Esophagus squamous epithelium (tissue), 4 donors: ENCODE measurements at regions not wholly inside any gene's neighbourhood (a gene's known extent, or its start where the extent isn't known, plus 50 kb on each side); places are given as distances from the start of the nearest gene placed in this dataset.

Source experiments
- CTCF ChIP-seq, 6 experiments: fragments of 450-650 bp in 4 of 6; fragments of 200-600 bp in 2 of 6; sonication (generic) in 2 of 6; IDR thresholded peaks; one replicate each; pipeline ENCODE4 v1.5.1; 2016 to 2019; ENCODE audit warnings: antibody characterized with exemption in 6 of 6, mild to moderate bottlenecking in 4 of 6, moderate library complexity in 4 of 6
- POLR2A ChIP-seq, 4 donors: fragments of 450-650 bp; IDR thresholded peaks; one replicate each; pipeline ENCODE4 v1.6.1; 2017; ENCODE audit warnings: antibody characterized with exemption in 4 of 4, mild to moderate bottlenecking in 4 of 4, moderate library complexity in 3 of 4

GRCh38 chr14:97625477-97625876 is 828.3 kb downstream of the VRK1 start:
- TF ChIP-seq CTCF (IDR thresholded peaks at IDR 0.05) = no peak
- no peak for TF ChIP-seq POLR2A (IDR thresholded peaks at IDR 0.05)
